ENCODE measurements at regions not wholly inside any gene's neighbourhood (a gene's known extent, or its start where the extent isn't known, plus 50 kb on each side); places are given as distances from the start of the nearest gene placed in this dataset.

- no peak for DNase-seq (ENCODE audit: low read depth in 2 of 2)
Observed at GRCh38 chr1:112788054-112788453, 72.9 kb upstream of the PPM1J start.

DNA sequence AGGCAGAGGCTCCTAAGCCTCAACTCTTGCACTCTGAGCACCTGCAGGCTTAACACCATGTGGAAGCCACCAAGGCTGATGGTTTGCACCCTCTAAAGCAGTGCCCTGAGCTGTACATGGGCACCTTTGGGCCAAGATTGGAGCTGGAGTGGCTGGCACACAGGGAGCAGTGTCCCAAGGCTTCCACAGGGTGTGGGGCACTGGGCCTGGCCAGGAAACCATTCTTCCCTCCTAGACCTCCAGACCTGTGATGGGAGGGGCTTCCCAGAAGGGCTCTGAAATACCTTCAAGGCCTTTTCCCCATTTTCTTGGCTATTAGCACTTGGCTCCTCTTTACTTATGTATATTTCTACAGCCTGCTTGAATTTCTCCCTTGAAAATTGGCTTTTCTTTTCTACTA, 67.9 kb upstream of the PPM1J start:
- DNase-seq (ENCODE audit: low read depth in 2 of 2) = no peak

DNA sequence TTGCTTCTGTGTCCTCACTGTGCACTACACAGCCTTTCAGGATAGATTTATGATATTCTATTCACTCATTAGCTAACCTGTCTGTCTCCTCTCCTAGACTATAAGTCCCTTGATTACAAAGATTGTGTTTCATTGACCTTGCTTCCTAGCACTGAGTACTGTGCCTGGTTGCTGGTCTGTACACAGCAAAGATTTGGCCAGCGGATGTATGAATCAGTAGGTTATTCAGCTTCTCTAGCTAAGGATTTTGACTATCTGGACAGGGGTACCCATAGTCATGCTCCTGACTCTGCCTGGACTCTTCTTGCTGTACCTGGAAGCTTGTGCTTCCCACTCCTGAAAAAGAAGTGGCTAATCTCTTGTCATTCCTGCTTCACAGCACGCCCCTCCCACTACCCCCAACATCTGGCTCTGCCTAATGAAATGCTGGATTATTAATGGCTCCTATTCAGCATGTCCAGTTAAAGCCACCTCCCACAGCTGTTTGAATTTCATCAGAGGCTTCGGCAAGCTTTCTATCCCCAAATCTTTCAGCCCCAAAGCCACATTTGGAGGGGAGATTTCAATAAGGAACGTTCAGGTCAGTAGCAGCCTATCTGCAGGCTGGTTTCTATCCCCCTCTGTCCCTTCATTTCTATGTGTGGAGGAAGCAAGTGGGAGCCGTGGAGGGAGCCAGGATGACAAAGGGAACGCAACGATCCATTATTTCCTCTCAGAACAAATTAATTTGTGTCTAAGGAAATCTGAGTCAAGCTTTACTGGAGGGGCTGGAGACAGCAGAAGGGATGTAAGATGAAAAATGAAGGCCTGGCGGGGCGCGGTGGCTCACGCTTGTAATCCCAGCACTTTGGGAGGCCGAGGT, 64.8 kb upstream of the PPM1J start:
- no peak for DNase-seq (ENCODE audit: low read depth in 2 of 2)

DNA sequence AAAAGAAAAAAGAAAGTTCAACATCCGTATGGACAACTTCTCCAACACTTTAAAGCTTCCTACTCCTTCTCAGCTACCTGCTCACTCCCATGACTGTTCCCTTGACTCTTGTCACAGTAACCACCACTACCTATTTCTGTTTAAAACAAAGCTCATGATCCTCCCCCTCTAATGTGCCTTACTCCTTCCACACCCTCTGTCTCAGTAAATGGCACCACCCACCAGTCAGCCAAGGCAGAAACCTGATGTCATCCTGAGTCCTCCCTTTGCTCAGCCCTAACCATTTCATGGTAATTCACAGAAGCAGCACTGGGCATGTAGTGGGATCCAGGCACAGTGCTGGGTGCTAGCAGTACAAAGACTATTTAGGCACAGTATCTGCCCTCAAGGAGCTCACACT, 63.0 kb upstream of the PPM1J start:
- no peak for DNase-seq (ENCODE audit: low read depth in 2 of 2)

DNA sequence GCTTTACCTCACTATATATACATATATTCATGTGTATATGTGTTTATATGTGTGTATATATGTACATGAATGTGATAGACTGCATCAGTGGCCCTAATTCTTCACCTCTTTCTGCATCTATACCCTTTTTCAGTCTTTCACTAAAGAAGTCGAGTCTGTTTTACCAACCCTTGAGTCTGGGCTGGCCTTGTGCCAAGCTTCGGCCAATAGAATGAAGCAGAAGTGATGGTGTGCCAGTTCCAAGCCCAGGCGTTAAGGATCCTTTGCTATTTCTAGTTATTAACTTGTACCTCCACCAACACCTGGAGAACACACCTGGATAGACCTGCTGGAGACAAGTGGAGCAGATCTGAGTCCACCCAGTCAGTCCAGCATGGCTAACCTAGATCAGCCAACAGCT, 61.6 kb upstream of the PPM1J start:
- DNase-seq (ENCODE audit: low read depth in 2 of 2) = no peak

GRCh38 chr1:112772781-112773180, 57.6 kb upstream of the PPM1J start:
- no peak for DNase-seq (ENCODE audit: low read depth in 2 of 2)

DNA sequence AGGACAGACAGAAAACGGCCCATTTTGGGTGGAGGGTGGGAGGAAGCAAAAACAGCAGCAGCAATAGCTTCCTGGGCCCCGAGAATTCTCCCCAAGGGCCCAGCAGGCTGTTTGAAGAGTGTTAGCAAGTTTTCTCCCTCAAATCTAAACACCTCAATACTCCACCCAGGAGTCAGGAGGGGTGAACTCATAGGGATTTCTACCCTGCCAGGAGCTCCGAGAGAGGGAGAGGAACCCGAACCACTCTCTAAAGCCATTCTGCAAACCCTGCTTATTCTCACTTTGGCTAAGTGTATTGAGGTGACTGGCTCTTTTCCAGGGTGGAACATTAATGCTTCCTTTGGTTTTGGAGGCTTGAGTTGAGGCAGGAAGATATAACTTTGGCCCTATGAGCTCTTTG, 55.6 kb upstream of the PPM1J start:
- DNase-seq (ENCODE audit: low read depth in 2 of 2) = no peak

GRCh38 chr1:112769611-112770010, 54.5 kb upstream of the PPM1J start:
- no peak for DNase-seq (ENCODE audit: low read depth in 2 of 2)

- DNase-seq (ENCODE audit: low read depth in 2 of 2) = no peak
Observed at GRCh38 chr1:112767646-112768045, 52.5 kb upstream of the PPM1J start.

All from fibroblast of skin of left quadriceps (primary cell).